Panc1 (cell line): ENCODE measurements at regions not wholly inside any gene's neighbourhood (a gene's known extent, or its start where the extent isn't known, plus 50 kb on each side); places are given as distances from the start of the nearest gene placed in this dataset.

Source experiments
- CTCF ChIP-seq: fragments of 450-650 bp; IDR thresholded peaks from 2 replicates; pipeline ENCODE4 v1.5.1; 2017; ENCODE audit warnings: mild to moderate bottlenecking
- POLR2AphosphoS5 ChIP-seq: IDR thresholded peaks from 2 replicates; pipeline ENCODE4 v1.6.1; 2012; ENCODE audit warnings: mild to moderate bottlenecking, low read depth, low read length, moderate library complexity
- REST ChIP-seq, 2 experiments: IDR thresholded peaks; 2 replicates each; pipeline ENCODE4 v1.6.1; 2011 to 2012; ENCODE audit warnings: low read depth in 2 of 2, control low read depth in 1 of 2, low read length in 1 of 2, mild to moderate bottlenecking in 1 of 2, moderate library complexity in 1 of 2; ENCODE audit not compliant: insufficient read depth in 1 of 2
- SIN3A ChIP-seq: IDR thresholded peaks from 2 replicates; pipeline ENCODE4 v1.6.1; 2012; ENCODE audit warnings: low read depth, mild to moderate bottlenecking, low read length, moderate library complexity, borderline replicate concordance; ENCODE audit not compliant: insufficient read depth

GRCh38 chr12:126781593-126781992, 1485.4 kb upstream of the TMEM132C start:
- TF ChIP-seq CTCF (no peak), REST (IDR thresholded peaks at IDR 0.05; ENCODE audit: insufficient read depth in 1 of 2, low read depth in 2 of 2, low read length in 1 of 2) (no peak), SIN3A (no peak), POLR2AphosphoS5 (no peak)
